H4 (cell line): ENCODE measurements at regions not wholly inside any gene's neighbourhood (a gene's known extent, or its start where the extent isn't known, plus 50 kb on each side); places are given as distances from the start of the nearest gene placed in this dataset.

Source experiments
- DNase-seq: peaks from one replicate; pipeline ENCODE4 v3.0.0-alpha.2; 2015; ENCODE audit warnings: low spot score

GRCh38 chr2:19683556-19683955 lies 218.2 kb downstream of the TTC32 start:
- DNase-seq = no peak

DNA sequence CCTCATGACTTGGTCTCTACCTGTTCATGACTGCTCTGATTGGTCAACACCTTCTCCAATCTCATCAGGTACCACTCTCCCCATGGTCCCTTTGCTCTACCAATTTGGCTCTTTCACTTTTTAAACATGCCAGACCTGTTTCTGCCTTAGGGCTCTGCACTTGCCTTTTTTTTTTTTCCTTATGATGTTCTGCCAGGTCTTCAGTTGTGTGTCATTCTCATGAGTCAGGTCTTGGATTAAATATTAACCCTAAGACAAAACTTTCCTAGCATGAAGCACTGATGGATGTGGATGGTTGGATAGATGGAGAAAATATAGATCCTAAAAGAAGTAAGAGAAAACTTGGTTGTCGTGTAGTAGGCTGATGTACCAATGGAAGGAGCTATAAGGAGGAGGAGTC lies 219.3 kb downstream of the TTC32 start:
- no peak for DNase-seq

DNA sequence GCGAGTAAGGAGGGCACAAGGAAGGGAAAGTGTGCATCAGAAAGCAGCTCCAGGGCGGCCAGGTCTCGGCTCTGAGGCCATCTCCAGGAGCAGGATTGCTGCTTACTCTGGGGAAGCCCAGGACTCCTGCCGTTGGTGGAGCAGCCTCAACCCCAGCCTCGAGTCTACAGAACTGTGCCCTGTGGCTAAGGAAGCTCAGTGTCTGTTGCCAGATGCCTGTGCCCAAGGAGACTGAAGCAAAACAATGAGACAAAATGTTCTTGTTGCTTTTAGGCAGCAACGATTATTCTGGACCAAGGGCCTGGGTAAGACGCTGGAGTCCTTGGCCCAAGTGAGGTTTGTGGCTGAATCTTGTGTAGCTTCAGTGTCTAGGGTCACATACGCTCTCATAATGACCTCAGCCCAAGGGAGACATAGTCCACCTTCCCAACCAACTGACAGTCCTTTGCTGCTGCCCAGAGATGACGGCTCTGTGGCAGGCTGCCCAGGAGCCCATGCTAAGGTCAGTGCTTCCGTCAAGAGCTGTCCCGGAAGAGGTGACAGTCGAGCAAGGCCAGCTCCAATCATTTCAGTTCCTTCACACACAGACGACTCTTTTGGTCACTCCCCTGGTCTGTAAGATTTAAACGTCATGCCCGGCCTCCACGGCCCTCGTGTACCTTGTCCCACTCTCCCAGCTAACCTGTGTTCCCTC lies 223.8 kb downstream of the TTC32 start:
- DNase-seq = no peak

GRCh38 chr2:19677215-19677777 lies 224.5 kb downstream of the TTC32 start:
- no peak for DNase-seq

DNA sequence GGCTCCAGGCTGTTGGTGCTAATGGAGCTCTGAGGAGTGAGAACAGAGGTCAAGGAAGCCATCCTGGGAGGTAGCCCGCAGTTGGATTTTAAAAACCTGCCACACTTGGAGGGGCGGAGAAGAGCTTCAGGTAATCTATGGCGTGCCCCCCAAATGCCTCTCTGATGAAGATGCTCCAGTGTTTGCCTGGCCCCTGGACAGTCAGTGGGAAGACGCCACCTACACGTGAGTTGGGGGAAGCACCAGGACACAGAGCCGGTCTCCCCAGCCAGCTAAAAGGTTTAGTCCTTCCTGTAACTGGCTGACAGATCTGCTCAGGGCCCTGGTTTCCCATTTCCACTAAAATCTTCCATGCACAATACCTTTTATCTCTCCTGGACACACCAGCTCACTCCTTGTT lies 225.0 kb downstream of the TTC32 start:
- DNase-seq = no peak

- DNase-seq = no peak
These were observed 225.8 kb downstream of the TTC32 start for GRCh38 chr2:19675856-19676460.

DNA sequence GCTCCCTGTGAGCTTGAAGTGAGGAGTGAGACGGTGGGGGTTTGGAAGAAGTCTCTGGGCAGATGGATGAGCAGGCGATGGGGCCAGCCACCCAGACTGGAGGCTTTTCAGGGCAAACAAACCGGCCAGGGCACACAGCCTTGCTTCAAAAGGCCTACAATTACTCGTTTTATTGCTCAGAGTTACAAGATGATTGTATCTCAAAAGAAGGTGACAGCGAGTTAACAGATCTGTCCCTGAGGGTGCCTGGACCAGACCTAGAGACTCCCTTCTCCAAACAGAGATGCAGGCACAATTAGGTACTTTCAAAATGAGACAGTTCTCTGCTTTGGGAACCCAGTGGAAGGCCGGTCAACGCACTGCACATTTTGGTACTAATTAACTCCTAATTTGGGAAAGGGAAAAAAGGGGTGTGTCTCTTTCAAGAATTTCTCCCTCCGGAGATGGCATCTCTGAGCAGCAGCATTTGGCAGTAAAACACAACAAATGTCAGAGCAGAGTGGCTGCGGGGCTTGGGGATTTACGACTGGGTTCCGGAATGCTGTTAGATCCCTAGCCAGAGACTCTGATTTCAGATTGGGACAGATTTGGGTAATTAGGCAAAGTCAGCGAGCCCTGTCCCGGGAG lies 226.7 kb downstream of the TTC32 start:
- no peak for DNase-seq

- DNase-seq = no peak
These were observed 227.5 kb downstream of the TTC32 start for GRCh38 chr2:19674051-19675002.

DNA sequence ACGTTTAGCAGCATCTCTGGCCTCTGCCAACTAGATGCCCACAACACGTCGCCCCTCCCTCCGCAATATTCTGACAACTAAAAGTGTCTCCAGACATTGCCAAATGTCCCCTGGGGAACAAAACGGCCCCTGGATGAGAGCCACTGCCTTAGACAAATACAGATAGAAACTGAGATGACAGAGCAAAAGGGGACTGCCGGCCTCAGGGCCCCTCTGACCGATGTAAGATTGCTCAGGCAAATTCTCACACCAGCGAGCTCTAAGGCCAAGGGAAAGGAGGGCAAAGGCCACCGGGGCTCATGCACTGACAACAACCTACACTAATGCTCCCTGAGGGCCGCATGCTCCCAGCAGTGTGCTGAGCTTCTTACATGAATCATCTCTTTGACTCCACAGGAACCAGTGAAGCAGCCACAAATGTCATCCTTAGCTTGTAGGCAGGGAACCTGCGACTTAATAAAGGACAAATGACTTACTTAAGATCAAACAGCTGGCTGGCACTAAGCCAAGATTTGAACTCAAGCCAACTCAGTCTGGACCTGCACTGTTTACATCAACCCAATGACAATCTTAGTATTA lies 228.5 kb downstream of the TTC32 start:
- peak; percentile 7 for DNase-seq

- DNase-seq = no peak
These were observed 229.9 kb downstream of the TTC32 start for GRCh38 chr2:19671916-19672315.

DNA sequence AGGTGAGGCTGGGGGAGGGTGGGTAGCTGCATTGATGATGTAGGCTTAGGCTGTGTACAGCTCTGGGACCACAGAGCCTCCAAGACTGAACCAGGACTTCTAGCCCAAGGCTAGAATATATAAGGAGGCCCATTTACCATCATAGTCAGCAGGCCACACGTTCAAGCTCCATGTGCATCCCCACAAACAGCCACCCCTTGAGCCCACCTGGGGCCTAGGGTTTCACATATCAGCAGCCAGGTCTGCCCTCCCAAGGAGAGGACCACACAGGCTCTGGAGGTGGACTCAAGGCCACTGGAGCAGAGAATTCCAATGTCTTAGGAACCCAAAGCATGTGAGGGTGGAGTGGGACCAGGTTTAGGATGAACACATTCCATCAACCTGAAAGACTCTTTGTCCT lies 230.5 kb downstream of the TTC32 start:
- DNase-seq = no peak

DNA sequence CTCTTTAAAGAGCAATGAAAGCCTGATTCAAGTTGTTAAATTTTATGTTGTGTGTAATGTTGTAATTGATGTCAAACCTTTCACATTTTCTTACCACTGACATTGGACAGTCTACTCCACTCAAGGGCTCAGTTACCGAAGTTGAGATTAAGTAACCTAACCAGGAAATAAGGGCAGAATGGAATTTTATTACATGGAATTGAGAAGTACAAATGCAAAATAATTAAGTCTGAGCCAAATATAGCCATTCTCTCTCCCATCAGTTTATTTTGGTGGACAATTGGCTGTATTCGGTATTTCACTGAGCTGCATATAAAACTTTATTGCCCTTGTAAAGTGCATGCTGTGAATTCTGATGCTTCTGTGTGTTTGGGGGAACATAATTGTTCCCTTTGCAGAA lies 231.5 kb downstream of the TTC32 start:
- DNase-seq = no peak

GRCh38 chr2:19669559-19669958 lies 232.2 kb downstream of the TTC32 start:
- no peak for DNase-seq

DNA sequence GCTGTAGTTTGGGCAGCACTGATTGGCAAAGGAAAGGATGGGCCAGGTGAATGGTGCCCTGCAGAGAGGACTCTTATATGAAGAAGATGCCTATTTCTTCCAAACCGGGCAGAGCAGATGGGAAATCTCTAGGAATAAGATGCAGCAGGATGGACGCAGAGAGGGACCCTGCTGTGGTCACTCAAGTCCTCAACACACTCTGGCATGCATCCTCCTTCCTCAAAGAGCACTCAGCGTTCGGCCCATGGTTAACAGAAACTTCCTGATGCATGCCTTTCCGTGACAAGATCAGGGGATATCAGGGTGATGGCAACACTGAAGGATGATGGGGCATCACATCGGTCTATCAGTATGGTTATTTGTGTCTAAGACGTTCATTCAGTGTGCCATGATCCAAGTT lies 232.7 kb downstream of the TTC32 start:
- no peak for DNase-seq

GRCh38 chr2:19667536-19667949 lies 234.2 kb downstream of the TTC32 start:
- DNase-seq = no peak

GRCh38 chr2:19667085-19667484 lies 234.7 kb downstream of the TTC32 start:
- no peak for DNase-seq

- DNase-seq = peak; percentile 7
These were observed 237.1 kb downstream of the TTC32 start for GRCh38 chr2:19664646-19665045.

DNA sequence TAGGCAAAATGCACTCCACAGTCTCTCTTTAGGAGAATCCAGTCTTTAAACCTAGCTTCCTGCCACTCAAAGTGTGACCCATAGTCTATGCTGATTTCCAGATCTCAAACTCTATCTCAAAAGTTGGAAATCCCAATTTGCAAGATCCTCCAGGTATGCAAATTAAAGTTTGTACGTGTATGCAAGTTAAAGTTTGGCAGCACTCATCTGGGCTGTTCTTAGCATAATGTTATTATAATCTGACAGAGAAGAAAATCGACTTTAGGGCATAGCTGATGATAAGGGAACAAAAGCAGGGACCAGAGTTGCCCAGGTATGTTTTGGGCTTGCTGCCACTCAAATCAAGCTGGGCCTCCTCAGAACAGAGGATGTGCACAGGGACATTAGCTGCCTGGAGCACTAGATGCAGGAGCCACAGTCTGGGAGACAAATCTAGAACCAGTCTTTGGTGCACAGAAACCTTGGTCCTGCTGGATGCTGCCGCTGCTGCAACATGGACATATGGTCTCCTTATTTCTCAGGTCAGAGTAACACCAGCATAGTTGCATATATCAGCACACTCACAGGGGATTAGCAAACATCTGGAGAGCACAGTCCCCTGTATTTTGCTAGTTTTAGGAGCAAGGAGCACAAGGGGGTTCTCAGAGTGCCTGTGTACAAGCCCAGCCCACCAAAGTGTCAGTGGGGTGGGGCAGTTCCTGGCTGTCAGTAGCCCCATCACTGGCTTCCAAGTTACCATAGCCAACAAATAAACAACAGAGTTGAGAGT lies 242.6 kb downstream of the TTC32 start:
- DNase-seq = no peak

DNA sequence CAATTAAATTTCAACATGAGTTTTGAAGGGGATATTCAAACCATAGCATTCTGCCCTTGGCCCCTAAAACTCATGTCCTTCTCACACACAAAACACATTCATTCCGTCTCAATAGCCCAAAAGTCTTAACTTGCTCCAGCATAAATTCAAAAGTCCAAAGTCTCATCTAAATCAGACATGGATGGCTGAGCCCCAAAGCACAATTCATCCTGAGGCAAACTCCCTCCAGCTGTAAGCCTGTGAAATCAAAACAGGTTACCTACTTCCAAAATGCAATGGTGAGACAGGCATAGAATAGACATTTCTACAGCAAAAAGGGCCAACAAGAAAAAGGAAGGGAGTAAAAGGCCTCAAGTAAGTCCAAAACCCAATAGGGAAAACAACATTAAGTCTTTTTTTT lies 245.8 kb downstream of the TTC32 start:
- no peak for DNase-seq

- no peak for DNase-seq
These were observed 247.3 kb downstream of the TTC32 start for GRCh38 chr2:19654310-19655090.
